Jurkat, Clone E6-1 (cell line): ENCODE measurements at regions not wholly inside any gene's neighbourhood (a gene's known extent, or its start where the extent isn't known, plus 50 kb on each side); places are given as distances from the start of the nearest gene placed in this dataset.

Experiments
- DNase-seq: peaks from one replicate; pipeline ENCODE4 v3.0.0-alpha.2; 2011; ENCODE audit warnings: low read depth, low spot score
- H3K4me3 ChIP-seq: 2 replicates; pipeline ENCODE4 v1.5.1; 2011; ENCODE audit warnings: mild to moderate bottlenecking, low read length, control low read depth, moderate library complexity

DNA sequence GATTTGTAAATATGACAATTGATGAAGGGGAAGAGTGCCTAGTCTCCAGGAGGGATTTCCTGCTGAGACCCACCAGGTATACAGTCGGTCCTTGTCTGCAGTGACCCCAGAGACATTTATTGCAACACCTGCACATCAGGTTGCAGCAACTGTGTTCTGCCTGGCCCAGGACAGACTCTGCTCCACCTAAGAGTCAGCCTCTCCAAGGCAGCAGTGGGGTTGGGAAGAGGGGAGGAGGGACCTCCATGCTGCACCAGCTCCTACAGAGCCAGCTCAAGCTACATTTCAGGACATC, 120.4 kb upstream of the IRF2BP2 start:
- H3K4me3 ChIP-seq: no peak overlapping the region
- no peak for DNase-seq

DNA sequence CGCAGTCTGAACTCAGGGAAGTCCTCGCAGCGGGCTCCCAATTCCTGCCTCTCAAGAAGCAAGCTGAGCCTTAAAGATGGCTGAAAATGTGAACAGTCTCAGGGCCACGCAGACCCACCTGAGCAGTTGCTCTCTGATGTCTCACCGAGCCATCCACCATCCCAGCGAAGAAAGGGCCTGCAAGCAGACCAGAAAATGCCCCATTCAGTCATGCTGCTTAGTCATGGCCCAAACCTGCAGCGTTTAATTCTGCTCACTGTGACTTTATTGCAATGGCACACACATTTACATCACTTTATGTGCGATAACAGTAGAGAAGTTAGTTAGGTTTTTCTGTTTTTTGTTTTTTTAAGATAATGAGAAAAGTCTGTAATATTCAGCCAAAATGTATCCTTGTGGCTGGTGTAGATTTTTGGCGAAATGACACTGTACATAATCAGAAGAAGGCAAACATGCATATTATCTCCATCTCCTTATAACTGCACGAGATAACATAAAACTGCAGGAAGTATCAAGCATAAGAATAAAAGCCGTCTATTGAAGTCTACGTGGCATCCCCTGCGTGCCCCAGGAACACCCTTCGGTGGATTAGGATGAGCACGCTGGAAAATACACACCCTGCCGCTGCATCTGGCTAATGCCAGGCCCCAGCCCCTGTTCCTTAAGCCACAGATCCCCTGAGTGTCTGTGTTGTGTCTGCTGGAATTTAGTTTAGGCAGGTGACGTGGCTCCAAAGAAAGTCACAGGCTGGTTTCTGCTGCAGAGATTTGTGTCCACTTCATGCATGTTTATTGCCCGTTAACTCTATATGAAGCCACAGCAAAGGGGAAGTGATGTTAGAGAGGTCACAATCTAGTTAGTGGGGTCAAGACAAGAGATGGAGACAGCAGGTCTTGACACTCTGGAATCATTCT, 119.8 kb upstream of the IRF2BP2 start:
- DNase-seq: no peak
- no peak overlapping the region for H3K4me3 ChIP-seq

- H3K4me3 ChIP-seq: no peak overlapping the region
These were observed 118.8 kb upstream of the IRF2BP2 start for GRCh38 chr1:234728740-234729139.

DNA sequence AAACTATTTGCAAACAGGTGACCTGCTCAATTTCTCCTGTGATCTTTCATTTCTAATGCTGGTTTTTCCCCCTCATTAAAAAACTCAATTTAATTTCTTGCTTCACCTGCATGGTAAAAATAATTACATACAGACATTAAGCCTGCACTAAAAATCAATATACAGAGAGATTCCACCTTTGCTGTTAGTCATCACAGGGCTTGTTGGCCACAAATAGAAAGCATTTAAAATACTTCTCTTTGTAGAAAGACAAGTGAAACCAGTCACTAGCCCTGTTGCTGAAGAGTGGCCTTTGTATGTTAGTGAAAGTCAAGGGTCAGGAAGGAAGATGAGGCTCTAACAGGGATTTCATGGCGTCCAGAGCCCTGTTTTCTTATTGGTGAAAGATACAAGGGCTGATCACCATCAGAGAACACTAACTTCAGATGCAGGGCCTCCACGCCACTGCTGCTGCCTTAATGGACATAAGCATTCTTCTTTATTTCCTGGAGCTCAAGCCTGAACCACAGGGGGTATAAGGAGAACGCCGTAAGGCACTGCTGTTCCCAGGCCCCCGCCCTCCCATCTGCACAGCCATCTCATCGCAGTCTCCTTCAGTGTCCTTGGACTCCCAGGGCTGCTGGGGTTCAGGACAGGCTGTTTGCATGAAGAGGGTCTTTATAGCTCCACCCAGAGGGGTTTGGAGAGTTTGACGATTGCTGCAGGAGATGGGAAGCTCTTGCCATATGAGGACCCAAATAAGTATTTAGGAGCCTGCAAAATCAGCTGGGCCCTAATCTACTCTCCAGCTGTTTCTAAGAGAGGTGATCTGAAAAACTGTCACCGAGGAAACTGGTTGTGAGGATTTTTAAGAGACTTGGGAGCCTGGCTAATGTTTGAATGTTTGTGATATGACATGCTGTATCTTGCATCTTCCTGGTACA, 117.3 kb upstream of the IRF2BP2 start:
- no peak for DNase-seq
- no peak overlapping the region for H3K4me3 ChIP-seq

More at GRCh38 chr1:234728740-234729139, 118.8 kb upstream of the IRF2BP2 start:
- DNase-seq: no peak

DNA sequence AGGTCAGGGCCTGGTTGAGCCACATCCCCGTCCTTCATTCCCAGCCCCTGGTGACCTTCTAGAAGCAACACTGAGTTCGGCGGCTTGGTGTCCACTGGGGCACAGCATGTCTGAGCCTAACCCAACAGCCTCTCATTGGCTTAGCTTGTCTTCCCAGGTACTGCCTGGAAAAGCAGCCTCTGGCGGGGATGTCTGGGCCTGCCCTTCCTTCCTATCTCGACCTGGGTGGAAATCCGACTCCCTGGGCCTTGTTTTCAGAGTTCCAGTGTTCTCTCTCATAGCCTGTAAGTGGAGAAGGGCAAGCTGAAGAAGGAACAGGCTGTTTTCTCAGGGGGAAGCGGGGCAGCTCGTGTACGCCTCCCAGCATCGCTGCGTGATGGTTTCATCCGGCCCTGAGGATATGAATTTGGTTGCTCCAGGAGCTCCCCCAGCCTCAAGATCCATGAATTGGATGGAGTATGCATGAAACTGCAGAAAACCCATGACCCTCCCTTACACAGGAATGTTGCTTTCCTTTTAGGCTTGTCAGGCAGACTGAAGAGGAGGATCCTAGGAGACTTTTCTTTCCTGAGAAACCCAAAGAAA, 116.5 kb upstream of the IRF2BP2 start:
- H3K4me3 ChIP-seq: no peak overlapping the region
- no peak for DNase-seq

- peak; percentile 32 for DNase-seq
- H3K4me3 ChIP-seq: no peak overlapping the region
These were observed 115.5 kb upstream of the IRF2BP2 start for GRCh38 chr1:234725177-234726132.

- DNase-seq: no peak
- H3K4me3 ChIP-seq: peak overlapping the region; percentile 36
These were observed 114.7 kb upstream of the IRF2BP2 start for GRCh38 chr1:234724516-234725176.

GRCh38 chr1:234722904-234723720, 113.1 kb upstream of the IRF2BP2 start:
- H3K4me3 ChIP-seq: peak overlapping the region; percentile 40
- DNase-seq: no peak

DNA sequence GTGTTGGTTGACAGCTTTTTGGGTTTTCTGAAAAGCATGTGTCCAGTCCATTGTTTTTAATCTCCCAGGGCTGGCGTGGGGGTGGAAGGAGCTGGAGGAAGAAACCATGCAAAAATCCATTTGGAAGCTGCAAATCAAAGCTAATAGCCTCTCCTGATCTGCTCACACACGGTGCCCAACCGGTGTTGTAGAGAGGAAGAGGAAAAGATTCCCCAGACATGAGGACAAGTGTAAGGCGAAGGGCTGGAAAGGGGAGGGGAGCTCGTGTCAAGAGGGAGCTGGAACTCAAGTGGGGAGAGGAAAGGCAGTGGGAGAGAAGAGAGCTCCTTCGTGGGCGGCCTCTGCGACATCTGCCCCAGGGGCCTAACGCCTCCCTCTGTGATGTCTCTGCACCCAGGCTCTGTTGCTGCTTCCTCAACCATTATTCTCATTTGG, 112.3 kb upstream of the IRF2BP2 start:
- H3K4me3 ChIP-seq: no peak overlapping the region
- no peak for DNase-seq

DNA sequence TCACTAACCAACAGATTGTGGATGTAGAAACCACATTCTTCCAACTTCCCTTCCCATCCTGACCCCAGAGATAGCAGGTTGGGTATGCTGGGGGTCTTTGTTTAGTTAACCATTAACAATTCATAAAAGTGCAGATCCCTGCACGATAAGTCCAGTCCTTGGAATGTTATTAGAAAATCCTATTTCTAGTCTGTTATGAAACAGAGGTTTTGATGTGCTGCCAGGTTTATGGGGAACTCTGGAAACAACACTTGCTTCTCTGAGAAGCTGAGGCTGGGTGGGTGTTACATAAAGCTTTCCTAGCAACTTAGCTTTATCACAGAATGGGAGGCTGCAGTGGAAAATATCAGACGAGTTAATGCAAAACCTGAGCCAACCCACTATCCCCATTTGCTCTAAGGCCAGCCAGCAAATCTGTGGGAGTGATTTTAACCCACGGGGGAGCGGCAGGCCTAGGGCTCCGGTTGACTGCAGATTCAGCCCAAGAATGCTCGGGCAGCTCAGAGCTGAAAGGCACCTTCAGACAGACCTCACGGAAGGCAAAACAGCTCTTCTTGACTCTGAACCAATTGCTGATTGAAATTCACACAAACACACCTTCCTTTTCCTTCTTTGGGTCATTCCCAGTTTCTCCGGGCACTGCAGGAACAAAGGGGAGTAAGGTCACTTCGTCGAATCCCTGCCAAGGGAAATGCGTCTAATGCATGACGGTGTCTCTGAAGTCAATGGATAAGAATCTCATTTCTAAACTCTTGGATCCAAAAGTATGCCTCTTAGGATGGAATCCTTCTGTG, 111.7 kb upstream of the IRF2BP2 start:
- DNase-seq: no peak

GRCh38 chr1:234720709-234721441, 110.9 kb upstream of the IRF2BP2 start:
- H3K4me3 ChIP-seq: no peak overlapping the region
- DNase-seq: no peak

More for the DNA sequence above, 111.7 kb upstream of the IRF2BP2 start:
- no peak overlapping the region for H3K4me3 ChIP-seq

DNA sequence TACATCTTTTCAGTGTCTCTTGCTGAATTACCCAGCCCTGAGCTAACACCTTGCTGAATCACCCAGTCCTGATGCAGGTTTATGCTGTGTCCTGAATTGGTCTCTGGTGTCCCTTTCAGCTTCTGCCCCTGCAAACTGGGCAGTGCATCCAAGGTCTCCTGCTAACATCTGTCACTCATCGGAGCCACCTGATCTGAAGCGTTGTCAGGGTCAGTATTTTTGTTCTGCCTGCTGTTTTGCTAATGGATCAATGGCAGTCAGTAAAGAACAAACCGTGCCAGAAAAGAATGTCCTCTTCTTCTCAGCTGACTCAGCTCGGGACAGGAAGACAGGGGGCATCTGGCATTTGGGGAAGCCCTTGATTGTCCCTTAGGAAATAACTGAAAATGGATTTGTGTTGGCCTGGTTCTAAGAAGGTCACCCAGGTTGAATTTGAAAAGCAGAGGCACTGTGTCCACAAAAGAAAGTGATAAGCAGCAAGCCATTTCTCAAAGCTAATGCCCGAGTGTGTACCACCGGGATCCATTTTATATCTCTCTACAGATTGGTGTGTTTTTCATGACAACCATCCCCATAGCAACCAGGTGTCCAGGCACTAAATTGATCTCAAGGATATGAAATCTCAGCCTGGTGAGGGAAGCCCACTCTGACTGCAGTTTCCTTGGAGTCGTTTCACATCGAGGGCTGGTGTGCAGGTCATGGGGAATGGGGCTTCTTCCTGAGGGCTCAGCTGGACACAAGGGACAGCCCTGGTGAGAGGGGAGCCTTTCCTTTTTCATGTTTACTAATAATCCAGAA, 109.7 kb upstream of the IRF2BP2 start:
- DNase-seq: no peak
- no peak overlapping the region for H3K4me3 ChIP-seq

- DNase-seq: no peak
- H3K4me3 ChIP-seq: no peak overlapping the region
These were observed 108.8 kb upstream of the IRF2BP2 start for GRCh38 chr1:234718496-234719453.

- H3K4me3 ChIP-seq: no peak overlapping the region
- DNase-seq: no peak
These were observed 107.0 kb upstream of the IRF2BP2 start for GRCh38 chr1:234716908-234717375.
